Stimulated activated CD8-positive, alpha-beta memory T cell treated with anti-CD3 and anti-CD28 coated beads, Interleukin-7, amount 100 ng/mL, for 48 hours (primary cell): ENCODE measurements at regions not wholly inside any gene's neighbourhood (a gene's known extent, or its start where the extent isn't known, plus 50 kb on each side); places are given as distances from the start of the nearest gene placed in this dataset.
"Not testable (repeated sequence)": the region's sequence is repeated elsewhere in the genome, so short reads cannot be mapped to it uniquely, and the experiment has no call there.

Source experiments
- DNase-seq, 2 donors: peaks; one replicate each; pipeline ENCODE4 v3.0.0-alpha.2; 2020; ENCODE audit warnings: low read depth in 1 of 2; ENCODE audit errors: extremely low read depth in 1 of 2

DNA sequence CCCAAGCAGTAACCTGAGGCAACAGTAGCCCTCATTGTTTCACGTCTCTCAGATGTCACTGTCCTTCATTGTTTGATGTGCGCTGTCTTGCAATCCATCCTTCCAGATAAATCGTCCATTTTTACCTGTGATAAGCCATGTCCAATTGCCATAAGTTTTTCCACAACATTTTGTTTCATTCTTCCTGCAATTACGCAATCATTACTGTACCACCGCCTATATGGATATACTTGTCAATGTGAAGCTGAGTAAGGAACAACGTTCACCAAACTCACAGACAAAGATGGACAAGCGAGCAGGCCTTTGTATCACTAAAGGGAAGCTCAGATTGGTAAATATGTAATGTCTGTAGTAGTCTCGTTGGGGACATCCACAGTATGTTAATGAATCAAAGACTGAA is 452.5 kb upstream of the NDN start:
- DNase-seq: not testable (repeated sequence)

DNA sequence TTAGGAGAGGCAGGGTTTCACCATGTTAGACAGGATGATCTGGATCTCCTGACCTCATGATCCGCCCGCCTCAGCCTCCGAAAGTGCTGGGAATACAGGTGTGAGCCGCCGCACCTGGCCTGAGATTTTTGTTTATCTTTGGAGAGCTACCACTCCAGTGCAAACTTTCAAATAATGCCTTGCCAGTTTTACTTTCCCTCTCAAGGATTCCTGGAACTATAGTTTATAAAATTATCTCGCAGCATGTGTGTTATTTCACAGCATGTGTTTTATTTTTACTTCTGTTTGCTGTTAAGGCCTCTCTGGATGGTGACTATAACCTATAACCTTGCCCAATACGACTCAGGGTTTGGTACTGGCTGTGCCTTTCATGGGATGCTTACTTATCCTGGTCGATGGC is 458.0 kb upstream of the NDN start:
- DNase-seq: not testable (repeated sequence)

DNA sequence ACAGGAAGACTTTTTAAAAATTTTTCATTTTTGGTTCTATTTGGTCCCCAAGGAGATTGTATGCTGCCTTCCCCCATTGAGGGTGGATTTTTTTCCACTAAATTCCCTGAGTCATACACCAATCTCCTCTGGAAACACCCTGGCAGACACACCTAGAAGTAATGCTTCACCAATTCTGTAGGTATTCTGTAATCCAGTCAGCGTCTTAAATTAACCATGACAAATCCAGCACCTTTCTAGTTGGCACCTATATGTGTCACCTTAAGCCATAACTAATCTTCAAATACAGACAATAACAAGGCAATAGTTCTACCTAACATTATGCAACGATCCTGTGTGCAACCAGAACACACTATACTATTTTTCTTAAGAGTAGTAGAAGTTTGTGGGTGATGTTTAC is 459.1 kb upstream of the NDN start:
- no peak for DNase-seq

DNA sequence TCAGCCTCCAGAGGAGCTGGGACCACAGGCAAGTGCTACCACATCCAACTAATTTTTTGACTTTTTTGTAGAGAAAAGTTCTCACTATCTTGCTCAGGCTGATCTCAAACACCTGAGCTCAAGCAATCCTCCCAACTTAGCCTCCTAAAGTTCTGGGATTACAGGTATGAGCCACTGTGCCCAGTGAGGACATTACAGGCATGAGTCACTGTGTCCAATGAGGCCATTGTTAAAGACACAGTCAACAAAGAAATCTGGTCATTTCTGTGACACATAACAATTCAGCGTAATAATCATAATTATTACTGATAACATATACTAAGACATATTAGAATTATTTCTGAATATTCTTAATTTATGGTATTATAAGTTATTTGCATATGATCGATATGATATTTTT is 463.4 kb upstream of the NDN start:
- no peak for DNase-seq

DNA sequence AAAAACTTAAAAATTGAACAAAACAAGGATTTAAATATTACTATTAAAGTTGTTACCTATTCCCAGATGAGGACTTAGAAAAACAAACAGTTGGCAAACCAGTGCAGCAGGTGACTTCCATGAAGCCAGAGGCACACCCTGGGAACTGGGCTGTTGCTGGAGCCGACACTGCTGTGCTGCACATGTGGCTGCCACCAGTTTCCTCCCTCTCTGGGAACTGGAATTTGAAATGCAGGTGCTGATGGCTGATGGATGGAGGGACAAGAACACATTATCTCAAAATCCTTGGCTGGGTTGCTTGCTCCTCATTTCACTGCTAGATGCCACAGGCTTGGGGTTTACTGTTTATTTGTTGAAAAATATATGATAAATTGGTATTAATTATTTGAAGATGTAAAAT is 471.2 kb upstream of the NDN start:
- DNase-seq: not testable (repeated sequence)

- DNase-seq: not testable (repeated sequence)
Measured at GRCh38 chr15:24165512-24165911, 478.4 kb upstream of the NDN start.

GRCh38 chr15:24202297-24202696 is 473.3 kb upstream of the NPAP1 start:
- DNase-seq: not testable (repeated sequence)

GRCh38 chr15:24211742-24212476 is 463.7 kb upstream of the NPAP1 start:
- DNase-seq: not testable (repeated sequence)

DNA sequence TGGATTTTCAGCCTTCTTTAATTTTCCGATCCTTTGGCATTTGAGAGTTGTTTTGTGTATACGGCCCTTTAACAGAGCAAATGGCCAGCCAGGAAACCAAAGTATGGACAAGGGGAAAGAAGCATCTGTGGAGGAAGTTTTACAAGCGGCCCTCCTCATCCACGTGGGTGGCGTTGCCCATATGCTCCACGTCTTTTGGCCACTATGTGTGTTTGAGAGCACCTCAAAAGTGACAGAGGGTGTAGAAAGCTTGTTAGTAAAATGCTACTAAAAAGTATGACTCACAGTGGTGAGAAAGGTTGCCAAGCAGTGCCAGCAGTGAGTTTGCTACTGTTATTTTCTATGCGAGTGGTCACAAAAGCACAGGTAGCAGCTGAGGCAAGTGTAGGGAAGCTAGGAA is 451.8 kb upstream of the NPAP1 start:
- no peak for DNase-seq

GRCh38 chr15:24224161-24224560 is 451.4 kb upstream of the NPAP1 start:
- DNase-seq: no peak

- not testable (repeated sequence) for DNase-seq
Measured at GRCh38 chr15:24228922-24229321, 446.7 kb upstream of the NPAP1 start.

GRCh38 chr15:24233134-24233533 is 442.4 kb upstream of the NPAP1 start:
- DNase-seq: not testable (repeated sequence)

DNA sequence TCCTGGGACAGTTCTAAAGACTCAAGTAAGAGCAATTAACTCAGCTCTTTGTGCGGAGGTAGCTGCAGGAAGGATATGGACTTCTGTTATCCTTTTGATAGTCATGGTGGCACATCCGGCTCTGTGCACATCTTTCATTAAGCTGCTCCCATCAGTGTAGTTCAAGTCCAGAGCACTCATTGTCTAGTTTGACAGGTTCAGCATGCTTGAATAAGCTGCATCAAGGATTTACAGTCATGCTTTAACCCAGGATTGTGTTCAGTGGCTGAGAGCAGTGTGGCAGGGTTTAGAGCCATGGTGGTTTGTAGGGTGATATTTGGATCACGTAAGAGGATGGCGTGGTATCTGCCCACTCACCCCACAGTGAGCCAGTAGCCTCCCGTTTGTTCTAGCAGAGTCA is 435.0 kb upstream of the NPAP1 start:
- not testable (repeated sequence) for DNase-seq

- not testable (repeated sequence) for DNase-seq
Measured at GRCh38 chr15:24259106-24259505, 416.5 kb upstream of the NPAP1 start.

- DNase-seq: not testable (repeated sequence)
Measured at GRCh38 chr15:24260407-24260806, 415.2 kb upstream of the NPAP1 start.

DNA sequence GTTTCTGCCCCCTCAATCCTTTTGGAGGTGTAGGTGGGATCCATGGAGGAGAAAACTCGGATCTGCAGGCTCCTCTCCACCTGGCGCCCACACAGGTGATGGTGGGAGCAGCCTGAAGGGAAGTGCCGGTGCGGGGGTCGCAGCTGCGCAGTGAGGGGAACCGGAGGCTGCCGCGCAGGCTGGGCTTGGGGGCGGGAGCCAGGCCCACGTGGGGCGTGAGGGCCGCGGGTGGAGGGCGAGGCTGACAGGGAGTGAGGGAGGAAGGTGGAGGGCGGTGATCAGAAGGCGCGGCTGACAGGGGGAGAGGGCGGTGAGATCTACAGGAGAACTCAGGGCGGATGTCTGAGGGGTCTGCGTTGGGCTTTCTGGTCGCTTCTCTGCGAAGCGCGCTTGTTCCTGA is 414.7 kb upstream of the NPAP1 start:
- not testable (repeated sequence) for DNase-seq

DNA sequence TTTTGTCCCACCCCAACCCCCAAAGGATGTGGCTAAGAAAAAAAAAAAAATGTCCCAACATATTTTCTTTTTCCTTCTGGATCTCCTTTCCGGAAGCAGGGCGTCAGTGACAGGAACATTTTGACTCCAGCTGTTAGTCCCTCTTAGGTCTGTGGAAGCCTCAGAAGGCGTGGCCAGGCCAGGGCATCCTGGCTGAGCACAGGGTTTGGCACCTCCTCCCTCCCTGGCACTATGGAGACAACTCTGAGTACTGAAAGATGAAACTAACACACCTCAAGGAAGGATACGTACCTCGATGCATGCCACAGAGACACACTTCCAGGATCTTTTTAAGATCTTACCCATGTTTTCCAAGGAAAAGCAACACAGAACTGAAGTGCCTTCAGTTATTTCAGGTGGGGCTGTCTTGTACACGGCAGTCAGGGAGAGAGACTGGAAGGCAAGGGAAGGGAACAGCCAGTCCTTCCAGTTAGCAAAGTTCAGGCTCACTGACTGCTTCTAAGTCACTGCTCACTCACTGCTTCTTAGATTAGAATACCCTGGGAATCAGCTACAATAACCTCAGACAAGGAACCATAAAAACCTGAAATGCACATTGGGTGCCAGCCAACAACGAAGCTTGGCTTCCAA is 406.9 kb upstream of the NPAP1 start:
- not testable (repeated sequence) for DNase-seq

DNA sequence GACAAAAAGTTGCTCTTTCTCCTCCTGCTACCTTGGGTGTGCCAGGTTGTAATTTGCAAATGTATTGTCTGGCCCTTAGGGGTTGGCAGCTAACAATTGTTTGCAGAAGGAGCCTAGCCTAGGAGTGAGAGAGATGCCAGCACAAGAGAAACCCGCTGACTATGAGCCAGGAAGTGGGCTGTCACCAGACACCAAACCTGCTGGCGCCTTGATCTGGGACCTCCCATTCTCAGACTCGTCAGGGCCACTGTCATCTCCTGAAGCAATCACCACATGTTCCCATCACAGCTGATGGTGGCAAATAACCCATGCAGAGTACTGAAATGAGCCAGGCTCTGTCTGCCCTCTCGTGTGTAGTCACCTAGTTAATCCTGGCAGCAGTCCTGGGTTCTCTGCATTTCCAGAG is 406.4 kb upstream of the NPAP1 start:
- no peak for DNase-seq

- DNase-seq: no peak
Measured at GRCh38 chr15:24269923-24270322, 405.7 kb upstream of the NPAP1 start.

- DNase-seq: not testable (repeated sequence)
Measured at GRCh38 chr15:24271496-24272244, 403.9 kb upstream of the NPAP1 start.

DNA sequence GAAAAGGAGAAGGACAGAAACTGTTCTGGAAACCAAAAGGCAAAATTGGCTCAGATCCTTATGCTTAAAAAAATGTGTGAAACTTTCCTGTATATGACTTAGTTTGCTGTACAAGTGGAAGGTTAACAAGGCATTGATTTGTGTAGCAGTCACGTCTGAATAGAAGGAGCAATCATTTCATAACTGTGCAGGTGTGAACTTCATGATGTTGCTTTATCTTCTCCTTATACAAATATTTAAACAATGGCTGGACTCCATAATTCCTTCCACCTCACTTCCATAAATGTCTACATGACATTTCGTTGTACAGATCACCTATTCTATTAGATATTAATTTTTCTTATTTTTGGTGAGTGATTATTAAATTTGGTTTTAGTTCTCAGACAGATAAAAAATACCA is 382.7 kb upstream of the NPAP1 start:
- DNase-seq: no peak
